ENCODE measurements at regions not wholly inside any gene's neighbourhood (a gene's known extent, or its start where the extent isn't known, plus 50 kb on each side); places are given as distances from the start of the nearest gene placed in this dataset.

GRCh38 chr7:69217516-69218350 is 380.5 kb upstream of the AUTS2 start:
- Histone ChIP-seq H3K36me3 (replicated peaks; ENCODE audit: low read depth, low read length) (no peaks in the 10 kb centered on the region), H3K27me3 (ENCODE audit: low read depth, low read length) (no peaks in the 10 kb centered on the region), H3K9me3 (ENCODE audit: insufficient read depth, low read length) (no peaks in the 10 kb centered on the region), H4K20me1 (ENCODE audit: insufficient read depth, low read length) (no peaks in the 10 kb centered on the region), H3K4me3 (ENCODE audit: low read length) (no peak overlapping the region), H3K79me2 (ENCODE audit: low read length) (no peaks in the 10 kb centered on the region), H3K4me1 (ENCODE audit: low read length) (no peaks in the 10 kb centered on the region), H3K9ac (ENCODE audit: low read length) (no peak overlapping the region), H2AFZ (ENCODE audit: low read depth, low read length) (no peak overlapping the region), H3K4me2 (ENCODE audit: low read length) (no peak overlapping the region), H3K27ac (ENCODE audit: low read length) (no peak overlapping the region)
- TF ChIP-seq EZH2phosphoT487 (IDR thresholded peaks at IDR 0.05; ENCODE audit: low read depth), result no peak
- TF ChIP-seq, protein P1, sequence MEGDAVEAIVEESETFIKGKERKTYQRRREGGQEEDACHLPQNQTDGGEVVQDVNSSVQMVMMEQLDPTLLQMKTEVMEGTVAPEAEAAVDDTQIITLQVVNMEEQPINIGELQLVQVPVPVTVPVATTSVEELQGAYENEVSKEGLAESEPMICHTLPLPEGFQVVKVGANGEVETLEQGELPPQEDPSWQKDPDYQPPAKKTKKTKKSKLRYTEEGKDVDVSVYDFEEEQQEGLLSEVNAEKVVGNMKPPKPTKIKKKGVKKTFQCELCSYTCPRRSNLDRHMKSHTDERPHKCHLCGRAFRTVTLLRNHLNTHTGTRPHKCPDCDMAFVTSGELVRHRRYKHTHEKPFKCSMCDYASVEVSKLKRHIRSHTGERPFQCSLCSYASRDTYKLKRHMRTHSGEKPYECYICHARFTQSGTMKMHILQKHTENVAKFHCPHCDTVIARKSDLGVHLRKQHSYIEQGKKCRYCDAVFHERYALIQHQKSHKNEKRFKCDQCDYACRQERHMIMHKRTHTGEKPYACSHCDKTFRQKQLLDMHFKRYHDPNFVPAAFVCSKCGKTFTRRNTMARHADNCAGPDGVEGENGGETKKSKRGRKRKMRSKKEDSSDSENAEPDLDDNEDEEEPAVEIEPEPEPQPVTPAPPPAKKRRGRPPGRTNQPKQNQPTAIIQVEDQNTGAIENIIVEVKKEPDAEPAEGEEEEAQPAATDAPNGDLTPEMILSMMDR (IDR thresholded peaks at IDR 0.05; ENCODE audit: low read depth, low read length), result no peak

- Histone ChIP-seq H3K4me3 (ENCODE audit: low read length) (no peak overlapping the region), H3K27ac (ENCODE audit: low read length) (no peak overlapping the region), H3K9me3 (ENCODE audit: insufficient read depth, low read length) (no peaks in the 10 kb centered on the region), H3K27me3 (ENCODE audit: low read depth, low read length) (no peaks in the 10 kb centered on the region), H3K4me1 (ENCODE audit: low read length) (no peaks in the 10 kb centered on the region), H3K79me2 (ENCODE audit: low read length) (no peaks in the 10 kb centered on the region), H3K9ac (ENCODE audit: low read length) (no peak overlapping the region), H4K20me1 (ENCODE audit: insufficient read depth, low read length) (no peaks in the 10 kb centered on the region), H3K4me2 (ENCODE audit: low read length) (no peak overlapping the region), H2AFZ (ENCODE audit: low read depth, low read length) (no peak overlapping the region), H3K36me3 (replicated peaks; ENCODE audit: low read depth, low read length) (no peaks in the 10 kb centered on the region)
- no peak for TF ChIP-seq EZH2phosphoT487 (IDR thresholded peaks at IDR 0.05; ENCODE audit: low read depth)
- TF ChIP-seq, protein P1 (IDR thresholded peaks at IDR 0.05; ENCODE audit: low read depth, low read length), result no peak
Observed at GRCh38 chr7:69218576-69218975, 379.7 kb upstream of the AUTS2 start.

DNA sequence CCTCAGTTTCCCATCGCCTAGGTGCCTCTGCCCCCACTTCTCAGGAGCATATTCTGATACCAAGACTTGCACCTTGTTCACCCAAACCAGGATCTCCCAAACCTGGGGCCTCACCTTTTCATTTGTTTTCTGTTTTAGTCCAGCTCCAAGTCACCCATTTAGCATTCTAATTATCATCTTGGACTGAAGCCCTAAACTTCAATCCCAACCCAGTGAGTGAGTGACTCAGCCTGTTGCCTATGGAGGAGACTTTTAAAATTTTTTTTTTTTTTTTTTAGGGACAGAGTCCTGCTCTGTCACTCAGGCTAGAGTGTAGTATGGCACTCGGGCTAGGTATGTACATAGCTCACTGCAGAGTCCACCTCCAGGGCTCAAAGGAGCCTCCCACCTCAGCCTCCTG is 378.9 kb upstream of the AUTS2 start:
- TF ChIP-seq, protein P1 (IDR thresholded peaks at IDR 0.05; ENCODE audit: low read depth, low read length), result no peak
- no peak for TF ChIP-seq EZH2phosphoT487 (IDR thresholded peaks at IDR 0.05; ENCODE audit: low read depth)
- no peak overlapping the region for H2AFZ ChIP-seq (ENCODE audit: low read depth, low read length)
- H3K36me3 ChIP-seq (replicated peaks; ENCODE audit: low read depth, low read length), result no peaks in the 10 kb centered on the region
- no peaks in the 10 kb centered on the region for H3K9me3 ChIP-seq (ENCODE audit: insufficient read depth, low read length)
- no peak overlapping the region for H3K27ac ChIP-seq (ENCODE audit: low read length)
- H4K20me1 ChIP-seq (ENCODE audit: insufficient read depth, low read length), result no peaks in the 10 kb centered on the region
- H3K27me3 ChIP-seq (ENCODE audit: low read depth, low read length), result no peaks in the 10 kb centered on the region
- no peak overlapping the region for H3K4me2 ChIP-seq (ENCODE audit: low read length)
- no peaks in the 10 kb centered on the region for H3K79me2 ChIP-seq (ENCODE audit: low read length)
- no peaks in the 10 kb centered on the region for H3K4me1 ChIP-seq (ENCODE audit: low read length)
- H3K9ac ChIP-seq (ENCODE audit: low read length), result no peak overlapping the region
- H3K4me3 ChIP-seq (ENCODE audit: low read length), result no peak overlapping the region

DNA sequence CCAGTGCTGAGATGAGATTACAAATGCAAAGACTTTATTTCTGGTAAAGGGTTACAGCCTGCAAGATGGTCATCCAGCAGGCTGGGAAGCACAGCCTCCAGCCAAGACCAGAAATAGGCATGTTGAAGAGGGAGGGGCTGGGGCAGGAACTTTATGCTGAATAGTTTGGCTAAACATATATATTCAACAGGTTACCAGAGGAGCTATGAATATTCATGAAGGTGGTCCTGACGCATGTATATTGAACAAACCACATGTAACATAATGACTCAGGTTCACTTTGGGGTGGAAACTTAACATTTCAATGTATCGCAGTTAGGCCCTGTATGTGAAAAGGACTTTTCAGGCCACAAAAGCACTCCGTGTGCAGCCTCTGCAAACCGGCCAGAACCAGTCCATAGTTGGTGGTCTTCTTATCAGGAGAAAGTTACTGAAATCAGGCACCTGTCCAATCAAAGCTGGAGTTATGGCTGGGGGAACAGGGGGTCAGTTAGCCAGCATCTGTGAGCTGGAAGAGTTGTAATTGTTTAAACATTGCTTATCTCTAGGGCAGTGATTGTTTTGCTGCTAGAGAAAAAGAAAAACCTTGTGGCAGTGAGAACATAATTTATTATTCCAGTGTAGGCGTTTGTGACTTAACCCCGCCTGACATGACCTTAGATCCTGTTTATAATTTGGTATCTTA is 372.9 kb upstream of the AUTS2 start:
- Histone ChIP-seq H3K4me2 (ENCODE audit: low read length) (no peak overlapping the region), H3K9me3 (ENCODE audit: insufficient read depth, low read length) (no peaks in the 10 kb centered on the region), H2AFZ (ENCODE audit: low read depth, low read length) (no peak overlapping the region), H3K4me3 (ENCODE audit: low read length) (no peak overlapping the region), H3K4me1 (ENCODE audit: low read length) (no peaks in the 10 kb centered on the region), H4K20me1 (ENCODE audit: insufficient read depth, low read length) (no peaks in the 10 kb centered on the region), H3K36me3 (replicated peaks; ENCODE audit: low read depth, low read length) (no peaks in the 10 kb centered on the region), H3K9ac (ENCODE audit: low read length) (no peak overlapping the region), H3K27ac (ENCODE audit: low read length) (no peak overlapping the region), H3K79me2 (ENCODE audit: low read length) (no peaks in the 10 kb centered on the region), H3K27me3 (ENCODE audit: low read depth, low read length) (no peaks in the 10 kb centered on the region)
- TF ChIP-seq, protein P1 (IDR thresholded peaks at IDR 0.05; ENCODE audit: low read depth, low read length), result no peak
- TF ChIP-seq EZH2phosphoT487 (IDR thresholded peaks at IDR 0.05; ENCODE audit: low read depth), result no peak

Data from OCI-LY3 (cell line).